Right atrium auricular region (tissue), 2 donors: ENCODE measurements at regions not wholly inside any gene's neighbourhood (a gene's known extent, or its start where the extent isn't known, plus 50 kb on each side); places are given as distances from the start of the nearest gene placed in this dataset.

Experiments used
- DNase-seq: peaks from one replicate; pipeline ENCODE4 v3.0.0-alpha.2; 2019; ENCODE audit warnings: low spot score
- H3K27ac ChIP-seq, 2 donors: fragments of 200-600 bp; sonication (generic); 1 replicate in 1 of 2; 2 replicates in 1 of 2; pipeline ENCODE4 v1.5.1; 2016 to 2019
- H3K27me3 ChIP-seq, 2 donors: fragments of 200-600 bp; sonication (generic); one replicate each; pipeline versions ENCODE4 v1.5.1 to v1.6.0; 2017 to 2019
- H3K36me3 ChIP-seq: fragments of 200-600 bp; sonication (generic); one replicate; pipeline ENCODE4 v1.5.1; 2016
- H3K4me1 ChIP-seq, 2 donors: fragments of 200-600 bp; sonication (generic); one replicate each; pipeline versions ENCODE4 v1.5.1 to v1.6.0; 2017 to 2019
- H3K4me3 ChIP-seq, 2 donors: fragments of 200-600 bp; sonication (generic); 1 replicate in 1 of 2; 2 replicates in 1 of 2; pipeline ENCODE4 v1.5.1; 2017 to 2019; ENCODE audit warnings: mild to moderate bottlenecking in 1 of 2, moderate library complexity in 1 of 2
- H3K9me3 ChIP-seq, 2 donors: fragments of 200-600 bp; sonication (generic); one replicate each; pipeline ENCODE4 v1.5.1; 2019
- CTCF ChIP-seq, 2 donors: fragments of 200-600 bp; sonication (generic); IDR thresholded peaks; one replicate each; pipeline ENCODE4 v1.5.1; 2019; ENCODE audit warnings: antibody characterized with exemption in 2 of 2

DNA sequence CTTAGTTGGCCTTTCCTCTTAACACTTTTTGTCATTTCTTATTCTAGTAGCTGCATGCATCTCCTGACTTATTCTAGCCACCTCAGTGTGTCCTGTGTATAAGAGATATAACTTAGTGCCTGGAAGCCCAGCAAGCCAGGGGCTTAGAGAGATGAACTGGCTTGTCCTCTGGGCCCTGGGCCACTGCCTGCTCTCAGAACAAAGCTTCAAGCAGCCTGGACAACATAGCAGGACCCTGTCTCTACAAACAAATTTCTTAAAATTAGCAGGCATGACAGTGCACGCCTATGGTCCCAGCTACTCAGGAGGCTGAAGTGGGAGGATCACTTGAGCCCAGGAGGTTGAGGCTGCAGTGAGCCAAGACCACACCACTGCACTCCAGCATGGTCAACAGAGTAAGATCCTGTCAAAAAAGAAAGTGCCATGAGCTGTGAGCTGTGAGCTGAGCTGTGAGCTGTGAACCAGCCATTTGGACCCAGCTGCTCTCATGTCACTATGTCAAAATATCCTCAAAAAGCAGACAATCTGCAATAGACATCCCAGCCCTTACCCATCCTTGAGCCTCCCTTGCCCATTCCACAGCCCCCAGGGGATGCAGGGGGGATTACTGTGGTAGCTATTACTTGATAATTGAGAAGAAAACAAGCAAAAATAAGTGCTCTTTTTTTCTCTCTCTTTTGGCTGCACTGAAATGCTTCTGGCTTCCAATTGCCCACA lies 174.5 kb downstream of the OPA1 start:
- no peak for TF ChIP-seq CTCF (IDR thresholded peaks at IDR 0.05)
- H3K36me3 ChIP-seq, result no peaks in the 10 kb centered on the region
- no peak overlapping the region for H3K4me3 ChIP-seq
- no peaks in the 10 kb centered on the region for H3K4me1 ChIP-seq
- no peaks in the 10 kb centered on the region for H3K27me3 ChIP-seq
- DNase-seq, result no peak
- no peaks in the 10 kb centered on the region for H3K9me3 ChIP-seq
- no peak overlapping the region for H3K27ac ChIP-seq

GRCh38 chr3:193768070-193768394 lies 175.0 kb downstream of the OPA1 start:
- no peak overlapping the region for H3K27ac ChIP-seq
- no peaks in the 10 kb centered on the region for H3K4me1 ChIP-seq
- no peak for TF ChIP-seq CTCF (IDR thresholded peaks at IDR 0.05)
- no peak for DNase-seq
- H3K36me3 ChIP-seq, result no peaks in the 10 kb centered on the region
- H3K4me3 ChIP-seq, result no peak overlapping the region
- H3K27me3 ChIP-seq, result no peaks in the 10 kb centered on the region
- H3K9me3 ChIP-seq, result no peaks in the 10 kb centered on the region

- no peaks in the 10 kb centered on the region for H3K4me1 ChIP-seq
- no peaks in the 10 kb centered on the region for H3K9me3 ChIP-seq
- no peak overlapping the region for H3K4me3 ChIP-seq
- no peak for DNase-seq
- H3K27me3 ChIP-seq, result no peaks in the 10 kb centered on the region
- no peak for TF ChIP-seq CTCF (IDR thresholded peaks at IDR 0.05)
- no peaks in the 10 kb centered on the region for H3K36me3 ChIP-seq
- H3K27ac ChIP-seq, result no peak overlapping the region
Measured at GRCh38 chr3:193769437-193769836, 176.4 kb downstream of the OPA1 start.

DNA sequence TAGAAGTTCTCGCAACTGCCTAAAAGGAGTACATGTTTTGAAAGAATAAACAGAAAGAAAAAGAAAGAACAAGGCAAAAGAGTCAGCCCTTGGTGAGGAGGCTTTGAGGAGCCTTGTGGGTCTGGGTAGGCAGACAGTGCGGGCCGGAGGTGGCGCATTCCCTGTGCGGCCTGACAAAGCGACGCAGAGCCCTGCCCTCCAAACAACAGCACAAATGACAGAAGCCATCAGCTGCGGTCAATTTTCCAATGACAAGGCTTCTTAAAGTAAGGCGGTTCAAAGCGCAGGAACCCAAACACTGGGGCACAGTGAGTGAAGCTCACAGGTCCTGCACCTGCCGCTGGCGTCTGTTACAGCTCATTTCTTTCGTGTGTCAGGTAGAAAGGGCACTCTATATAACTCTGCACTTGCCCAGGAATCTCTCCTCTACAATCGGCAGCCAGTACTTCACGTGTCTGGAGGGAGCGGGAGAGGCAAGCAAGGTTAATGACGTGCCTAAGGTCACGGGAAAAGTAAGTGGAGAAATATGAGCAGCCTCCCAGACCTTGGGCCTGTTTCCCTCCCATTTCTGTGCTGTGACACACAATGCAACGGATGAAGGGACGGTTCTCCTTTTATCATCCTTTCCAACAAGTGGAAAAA lies 178.1 kb downstream of the OPA1 start:
- Histone ChIP-seq H3K4me1 (no peaks in the 10 kb centered on the region), H3K27ac (no peak overlapping the region), H3K4me3 (no peak overlapping the region), H3K36me3 (no peaks in the 10 kb centered on the region), H3K9me3 (no peaks in the 10 kb centered on the region), H3K27me3 (no peaks in the 10 kb centered on the region)
- DNase-seq, result no peak
- TF ChIP-seq CTCF (IDR thresholded peaks at IDR 0.05), result no peak

- Histone ChIP-seq H3K27ac (no peak overlapping the region), H3K27me3 (no peaks in the 10 kb centered on the region), H3K9me3 (no peaks in the 10 kb centered on the region), H3K4me1 (no peaks in the 10 kb centered on the region), H3K4me3 (no peak overlapping the region), H3K36me3 (no peaks in the 10 kb centered on the region)
- no peak for TF ChIP-seq CTCF (IDR thresholded peaks at IDR 0.05)
- no peak for DNase-seq
Measured at GRCh38 chr3:193771653-193772421, 178.8 kb downstream of the OPA1 start.
